GM21576 (cell line): ENCODE measurements at regions not wholly inside any gene's neighbourhood (a gene's known extent, or its start where the extent isn't known, plus 50 kb on each side); places are given as distances from the start of the nearest gene placed in this dataset.
"Not testable (repeated sequence)": the region's sequence is repeated elsewhere in the genome, so short reads cannot be mapped to it uniquely, and the experiment has no call there.

Experiments
- ATAC-seq: cut with Tn5 transposase; IDR thresholded peaks from one replicate; pipeline ENCODE4 v1.9.1; 2021; ENCODE audit warnings: mild to moderate bottlenecking, moderate library complexity; ENCODE audit not compliant: unreplicated experiment

- ATAC-seq, result no peak
Measured at GRCh38 chr13:80830431-80830830, 489.5 kb upstream of the SPRY2 start.

DNA sequence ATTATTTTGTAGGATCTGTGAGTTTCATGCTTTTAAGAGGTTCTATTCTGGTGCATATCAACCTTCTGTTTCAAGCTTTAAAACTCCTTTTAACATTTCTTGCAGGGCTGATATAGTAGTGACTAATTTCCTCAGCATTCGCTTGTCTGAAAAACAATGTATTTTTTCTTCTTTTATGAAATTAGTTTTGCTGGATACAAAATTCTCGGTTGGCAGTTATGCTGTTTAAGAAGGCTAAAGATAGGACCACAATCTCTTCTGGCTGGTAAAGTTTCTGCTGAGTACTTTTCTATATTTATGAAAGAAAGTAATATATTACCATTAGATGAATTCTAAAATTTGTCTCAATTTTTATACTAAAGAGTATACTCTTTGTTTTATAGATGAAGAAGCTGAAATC is 487.8 kb upstream of the SPRY2 start:
- no peak for ATAC-seq

DNA sequence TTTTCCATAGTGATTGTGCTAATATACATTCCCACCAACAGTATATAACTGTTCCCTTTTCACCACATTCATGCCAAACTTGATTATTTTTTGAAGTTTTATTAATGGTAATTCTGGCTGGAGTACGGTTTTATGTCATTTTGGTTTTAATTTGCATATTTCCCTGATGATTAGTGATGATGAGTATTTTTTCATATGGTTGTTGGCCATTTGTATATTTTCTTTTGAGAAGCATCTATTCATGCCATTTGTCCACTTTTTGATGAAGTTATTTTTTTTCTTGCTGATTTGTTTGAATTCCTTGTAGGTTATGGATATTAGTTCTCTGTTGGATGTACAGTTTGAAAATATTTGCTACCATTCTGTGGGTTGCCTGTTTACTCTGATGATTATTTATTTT is 484.4 kb upstream of the SPRY2 start:
- no peak for ATAC-seq

- no peak for ATAC-seq
Measured at GRCh38 chr13:80824229-80824628, 483.3 kb upstream of the SPRY2 start.

DNA sequence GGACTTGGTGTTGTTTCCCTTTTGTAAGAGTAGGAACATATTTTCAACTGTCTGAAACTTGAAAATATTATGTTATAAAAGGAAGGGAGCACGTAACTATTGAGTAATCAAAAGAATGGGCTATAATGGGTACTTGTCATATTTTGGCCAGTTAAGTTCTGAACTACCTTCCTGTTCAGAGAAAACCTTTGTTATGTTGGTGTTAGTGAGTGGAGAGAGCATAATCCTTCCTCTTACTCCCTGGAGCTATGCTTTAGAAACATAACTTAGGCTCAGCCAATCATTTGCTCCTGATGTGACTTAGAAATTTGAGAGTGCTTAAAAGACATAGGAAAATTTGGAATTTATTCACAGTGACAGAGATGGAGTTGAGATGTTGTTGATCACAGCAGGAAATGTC is 482.5 kb upstream of the SPRY2 start:
- ATAC-seq, result no peak

DNA sequence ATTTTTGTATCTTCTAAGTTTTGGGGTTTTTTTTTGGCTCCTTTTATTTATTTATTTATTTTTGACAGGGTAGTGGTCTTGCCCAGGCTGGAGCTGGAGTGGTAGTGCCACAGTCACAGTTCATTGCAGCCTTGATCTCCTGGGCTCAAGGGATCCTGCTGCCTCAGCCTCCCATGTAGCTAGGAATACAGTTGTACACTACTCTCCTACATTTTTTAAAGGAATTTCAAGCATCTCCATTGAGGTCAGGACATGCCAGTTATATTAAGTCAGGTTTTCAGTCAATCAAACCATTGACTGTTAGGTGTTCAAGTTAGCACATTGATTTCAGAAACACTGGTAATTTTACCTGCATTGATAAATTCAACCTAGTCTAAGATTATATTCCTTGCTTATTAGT is 480.5 kb upstream of the SPRY2 start:
- ATAC-seq, result no peak

DNA sequence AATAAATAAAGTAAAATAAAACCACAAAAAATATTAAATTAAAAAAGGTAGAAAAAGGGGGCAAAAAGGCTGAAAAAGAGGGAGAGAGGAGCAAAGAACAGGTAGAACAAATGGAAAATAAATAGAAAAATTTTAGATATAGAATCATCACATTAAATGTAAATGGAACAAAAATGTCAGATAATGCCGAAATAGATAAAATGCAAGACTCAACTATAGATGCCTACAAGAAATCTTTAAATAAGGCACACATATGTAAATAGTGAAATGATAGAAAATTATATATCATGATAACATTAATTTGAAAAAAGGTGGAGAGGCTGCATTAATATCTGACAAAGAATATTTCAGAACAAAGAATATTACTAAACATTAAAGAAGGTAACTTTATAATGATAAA is 477.1 kb upstream of the SPRY2 start:
- no peak for ATAC-seq

DNA sequence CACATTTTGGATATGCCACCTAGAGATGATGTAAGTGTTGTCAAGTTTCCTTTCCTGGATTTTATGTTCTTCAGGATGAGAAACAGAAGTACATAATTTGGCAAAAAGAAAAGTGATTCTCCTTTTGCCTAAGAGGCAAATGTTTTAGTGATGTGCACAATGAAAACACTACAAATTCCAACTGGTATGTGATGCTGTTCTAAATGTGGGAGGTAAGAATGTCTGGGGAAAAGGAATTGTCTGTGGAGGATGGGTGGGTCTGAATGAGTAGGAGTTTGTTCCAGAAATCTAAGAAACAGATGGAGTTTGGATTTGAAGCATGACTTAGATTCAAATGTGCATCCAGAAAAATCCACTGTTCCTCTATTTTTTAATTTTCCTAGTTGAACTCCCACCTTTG is 473.6 kb upstream of the SPRY2 start:
- ATAC-seq, result no peak

DNA sequence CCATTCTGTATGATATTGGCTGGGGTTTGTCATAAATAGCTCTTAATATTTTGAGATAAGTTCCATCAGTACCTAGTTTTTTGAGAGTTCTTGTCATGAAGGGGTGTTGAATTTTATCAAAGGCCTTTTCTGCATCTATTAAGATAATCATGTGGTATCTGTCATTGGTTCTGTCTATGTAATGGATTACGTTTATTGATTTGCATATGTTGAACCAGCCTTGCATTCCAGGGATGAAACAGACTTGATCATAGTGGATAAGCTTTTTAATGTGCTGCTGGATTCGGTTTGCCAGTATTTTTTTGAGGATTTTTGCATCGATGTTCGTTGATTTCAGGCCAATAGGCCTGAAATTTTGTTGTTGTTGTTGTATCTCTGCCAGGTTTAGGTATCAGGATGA is 469.4 kb upstream of the SPRY2 start:
- ATAC-seq, result not testable (repeated sequence)

GRCh38 chr13:80802946-80803345 is 462.0 kb upstream of the SPRY2 start:
- no peak for ATAC-seq

DNA sequence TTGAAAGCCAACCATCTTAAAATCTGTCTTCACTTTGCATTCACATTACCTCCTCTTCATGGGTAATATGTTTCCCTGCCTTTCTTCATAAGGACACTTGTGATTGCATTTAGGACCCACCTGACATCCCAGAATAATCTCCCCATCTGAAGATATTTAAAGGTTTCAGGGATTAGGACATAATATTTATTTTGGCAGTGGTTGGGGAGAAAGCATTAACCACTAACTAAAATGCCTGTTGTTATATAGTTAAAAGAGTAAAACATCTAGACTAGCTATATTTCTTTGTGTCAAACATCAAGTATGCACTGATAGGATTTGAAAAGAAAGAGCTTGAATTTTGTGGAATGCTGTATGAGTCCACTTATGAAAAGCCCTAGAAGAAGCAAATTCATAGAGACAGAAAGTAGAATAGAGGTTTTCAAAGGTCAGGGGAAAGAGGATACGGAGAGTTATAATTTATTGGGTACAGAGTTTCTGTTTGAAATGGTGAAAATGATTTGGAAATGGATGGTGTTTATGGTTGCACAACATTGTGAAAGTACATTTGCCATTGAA is 457.7 kb upstream of the SPRY2 start:
- ATAC-seq, result no peak

GRCh38 chr13:80787604-80788003 is 446.7 kb upstream of the SPRY2 start:
- ATAC-seq, result no peak

DNA sequence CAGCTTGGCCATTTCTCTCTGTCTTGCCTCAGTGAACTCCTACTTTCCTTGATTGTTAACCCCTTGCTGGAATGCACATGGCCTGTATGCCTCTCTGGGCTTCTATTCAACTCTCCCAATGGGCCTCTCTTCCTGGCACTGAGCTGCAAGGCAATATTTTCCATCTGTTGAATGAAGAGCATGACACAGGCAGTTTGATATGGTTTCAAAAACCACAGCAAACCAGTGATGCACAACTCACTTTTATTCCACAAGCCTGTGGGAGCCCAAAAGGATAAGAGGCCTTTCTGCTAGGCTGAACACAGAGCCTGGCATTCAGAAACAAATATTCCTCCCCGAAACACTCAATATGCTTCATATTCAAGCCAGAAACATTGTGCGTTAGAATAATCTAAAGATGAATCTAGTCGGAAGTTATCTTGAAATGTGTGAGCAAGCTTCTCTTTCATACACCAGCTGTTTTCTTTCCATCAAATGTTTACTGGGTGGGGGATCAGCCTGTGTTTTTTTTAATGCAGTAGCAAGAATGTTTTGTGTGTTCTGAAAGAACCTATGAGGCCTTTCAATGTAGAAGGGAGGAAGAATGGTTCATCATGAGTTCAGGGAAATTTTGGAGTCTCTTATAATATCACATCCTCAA is 443.1 kb upstream of the SPRY2 start:
- ATAC-seq, result no peak

GRCh38 chr13:80782441-80782840 is 441.5 kb upstream of the SPRY2 start:
- ATAC-seq, result no peak

DNA sequence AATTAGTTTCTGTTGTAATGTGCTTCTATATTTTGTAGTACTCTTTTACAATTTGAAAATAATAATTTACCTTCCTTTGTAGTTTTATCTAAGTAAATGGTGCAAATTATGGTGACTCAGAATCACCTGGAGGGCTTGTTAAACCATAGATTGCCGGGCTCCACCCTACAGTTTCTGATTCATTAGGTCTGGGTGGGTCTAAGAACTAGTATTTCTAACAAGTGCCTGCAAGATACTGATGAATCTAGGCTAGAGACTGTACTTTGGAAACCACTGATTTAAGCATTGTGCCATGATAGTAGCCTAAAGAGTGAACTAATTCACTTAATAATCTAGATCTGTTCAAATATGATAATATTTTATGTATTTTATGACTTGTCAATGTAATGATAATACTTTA is 437.4 kb upstream of the SPRY2 start:
- no peak for ATAC-seq

DNA sequence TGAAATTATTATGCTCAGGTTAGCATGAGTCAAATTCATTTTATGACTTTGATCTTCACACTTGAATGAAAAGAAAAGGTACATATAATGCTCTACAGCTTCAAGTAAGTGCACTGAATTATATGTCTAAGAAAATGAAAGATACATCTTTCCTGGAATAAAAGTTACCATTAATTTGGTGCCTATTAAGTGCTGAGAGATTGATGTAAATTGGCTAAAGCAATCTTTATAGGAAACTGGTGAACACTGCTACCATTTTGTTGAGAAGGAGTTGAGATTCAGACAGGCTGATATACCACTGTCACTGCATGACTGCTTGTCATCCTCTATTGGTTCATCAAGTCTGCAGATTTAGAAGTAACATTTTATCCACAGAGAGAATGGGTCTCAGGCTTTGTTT is 416.8 kb upstream of the SPRY2 start:
- no peak for ATAC-seq

DNA sequence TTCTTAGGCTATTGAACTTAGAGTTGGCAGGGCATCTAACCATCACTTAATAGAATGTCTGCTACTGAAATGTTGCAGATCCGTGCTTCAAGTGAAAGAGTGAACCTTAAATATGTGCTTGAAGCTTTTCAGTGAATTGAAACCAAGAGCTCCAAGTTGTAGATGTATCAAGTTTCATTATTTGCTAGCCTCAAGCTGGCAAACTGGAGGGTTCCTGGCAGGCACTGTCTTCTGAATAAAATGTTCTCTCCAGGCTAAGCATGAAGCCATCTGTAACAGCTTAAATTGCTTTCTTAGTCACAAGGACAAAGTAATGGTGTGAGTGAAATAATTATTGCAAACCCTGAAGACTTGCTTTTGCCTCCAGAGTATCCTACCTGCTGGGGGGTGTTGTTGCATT is 415.0 kb upstream of the SPRY2 start:
- no peak for ATAC-seq

- ATAC-seq, result no peak
Measured at GRCh38 chr13:80754441-80754840, 413.5 kb upstream of the SPRY2 start.

DNA sequence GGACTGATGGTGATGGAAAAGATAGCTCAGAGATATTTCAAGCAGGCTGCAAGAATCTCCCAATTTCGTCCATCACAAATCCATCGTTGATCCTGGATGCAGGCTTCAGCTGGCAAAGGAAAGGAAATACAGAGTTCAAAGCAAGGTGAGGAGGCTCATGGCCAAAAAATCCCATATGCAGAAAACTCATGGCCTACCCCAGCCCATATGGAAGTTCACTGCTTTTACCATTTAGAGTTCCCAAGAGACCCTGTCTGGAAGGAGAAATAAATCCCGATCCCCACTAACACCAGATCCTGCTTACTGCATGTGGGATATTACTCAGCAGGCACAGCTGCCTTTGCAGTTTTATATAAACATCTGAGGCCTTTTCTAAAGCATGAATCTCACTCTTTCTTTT is 412.9 kb upstream of the SPRY2 start:
- ATAC-seq, result no peak

DNA sequence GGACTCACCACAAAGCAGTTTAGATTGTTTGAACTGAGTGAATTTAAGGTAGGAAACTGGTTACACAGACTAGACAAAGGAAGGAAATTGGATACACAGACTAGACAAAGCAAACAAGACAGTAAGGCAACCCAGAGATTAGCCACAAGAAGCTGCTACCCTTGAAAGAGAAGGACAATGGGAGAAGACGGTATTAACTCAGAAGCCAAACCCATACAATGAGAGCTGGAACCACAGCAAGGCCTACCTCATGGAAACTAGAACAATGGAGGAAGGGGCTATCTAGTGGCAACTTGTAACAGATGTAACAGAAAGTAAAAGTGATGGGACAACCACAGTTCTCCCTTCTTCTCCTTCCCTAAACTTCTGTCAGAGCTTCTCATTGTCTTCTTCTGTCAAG is 410.9 kb upstream of the SPRY2 start:
- no peak for ATAC-seq

- ATAC-seq, result no peak
Measured at GRCh38 chr13:80744147-80744914, 403.4 kb upstream of the SPRY2 start.

DNA sequence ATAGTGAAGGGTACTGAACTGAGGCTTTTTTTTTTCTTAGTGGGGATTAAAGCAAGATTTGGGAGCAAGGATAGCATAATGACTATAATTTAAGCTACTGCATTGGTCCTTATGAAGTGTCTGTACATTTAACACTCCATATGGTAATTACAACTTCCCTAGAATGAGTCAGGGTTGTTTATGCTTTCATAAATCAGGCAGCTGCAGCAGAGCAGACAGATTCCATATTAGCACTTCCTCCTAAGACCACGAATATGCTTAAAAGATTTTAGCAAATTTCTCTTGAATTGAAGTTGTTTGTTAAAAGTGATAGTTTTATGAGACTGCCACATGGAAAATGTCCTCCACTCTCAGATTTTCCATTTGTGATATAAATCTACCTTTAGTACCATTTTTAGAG is 401.1 kb upstream of the SPRY2 start:
- ATAC-seq, result no peak

GRCh38 chr13:80740071-80740470 is 399.1 kb upstream of the SPRY2 start:
- no peak for ATAC-seq
